CD4-positive, alpha-beta memory T cell (primary cell): ENCODE measurements at regions not wholly inside any gene's neighbourhood (a gene's known extent, or its start where the extent isn't known, plus 50 kb on each side); places are given as distances from the start of the nearest gene placed in this dataset.

Source experiments
- CTCF ChIA-PET: fragments of 350-600 bp; sonication (Branson Sonifier 250); formaldehyde crosslinking; loops from one replicate; lab custom pipeline; 2021; ENCODE audit warnings: inconsistent platforms; ENCODE audit not compliant: partially characterized antibody; lab: Charles Lee
- POLR2A ChIA-PET: fragments of 350-600 bp; sonication (Branson Sonifier 250); formaldehyde crosslinking; loops from one replicate; lab custom pipeline; 2021; ENCODE audit not compliant: partially characterized antibody; lab: Charles Lee
- DNase-seq, 5 donors: peaks; one replicate each; pipeline versions ENCODE4 v3.0.0 to v3.0.0-alpha.2; 2020 to 2022; ENCODE audit warnings: mixed read lengths in 1 of 5
- H3K27ac ChIP-seq: one replicate; pipeline ENCODE4 v1.7.0; 2013; ENCODE audit warnings: low read depth, low read length
- H3K27me3 ChIP-seq: 2 replicates; pipeline ENCODE4 v1.7.0; 2013; ENCODE audit warnings: mild to moderate bottlenecking, low read length, moderate library complexity; ENCODE audit not compliant: insufficient read depth
- H3K36me3 ChIP-seq: 2 replicates; pipeline ENCODE4 v1.7.0; 2013; ENCODE audit warnings: mild to moderate bottlenecking, low read length, moderate library complexity; ENCODE audit not compliant: insufficient read depth
- H3K4me1 ChIP-seq: 2 replicates; pipeline ENCODE4 v1.7.0; 2013; ENCODE audit warnings: mild to moderate bottlenecking, low read length, moderate library complexity; ENCODE audit not compliant: insufficient read depth
- H3K4me3 ChIP-seq, 2 donors: one replicate each; pipeline ENCODE4 v1.7.0; 2013; ENCODE audit warnings: low read length in 2 of 2, mild to moderate bottlenecking in 1 of 2
- H3K9me3 ChIP-seq, 2 donors: one replicate each; pipeline ENCODE4 v1.7.0; 2013; ENCODE audit warnings: low read length in 2 of 2, control low read depth in 1 of 2; ENCODE audit not compliant: control insufficient read depth in 1 of 2
- H3K27ac Mint-ChIP-seq, 7 donors: one replicate each; pipeline ENCODE4 v1.8.0; 2020 to 2021; ENCODE audit warnings: mixed read lengths in 7 of 7, mild to moderate bottlenecking in 6 of 7, inconsistent platforms in 3 of 7, moderate library complexity in 3 of 7
- H3K27me3 Mint-ChIP-seq, 2 donors: one replicate each; pipeline ENCODE4 v1.8.0; 2020 to 2021; ENCODE audit warnings: mixed read lengths in 2 of 2
- H3K36me3 Mint-ChIP-seq, 2 donors: one replicate each; pipeline ENCODE4 v1.8.0; 2020 to 2021; ENCODE audit warnings: mixed read lengths in 2 of 2, inconsistent platforms in 1 of 2, mild to moderate bottlenecking in 1 of 2
- H3K4me1 Mint-ChIP-seq, 4 donors: one replicate each; pipeline ENCODE4 v1.8.0; 2020 to 2021; ENCODE audit warnings: mixed read lengths in 4 of 4, mild to moderate bottlenecking in 1 of 4
- H3K4me3 Mint-ChIP-seq, 8 donors: one replicate each; pipeline ENCODE4 v1.8.0; 2020 to 2021; ENCODE audit warnings: mixed read lengths in 8 of 8, mild to moderate bottlenecking in 7 of 8, moderate library complexity in 6 of 8, inconsistent platforms in 3 of 8
- H3K9me3 Mint-ChIP-seq, 8 donors: one replicate each; pipeline ENCODE4 v1.8.0; 2020 to 2021; ENCODE audit warnings: mixed read lengths in 8 of 8, mild to moderate bottlenecking in 5 of 8, inconsistent platforms in 3 of 8, moderate library complexity in 1 of 8
- intact Hi-C: fragments of 100-400 bp; cut with micrococcal nuclease; formaldehyde crosslinking; loops from one replicate; pipeline ENCODE4 v1.15.1; 2023

DNA sequence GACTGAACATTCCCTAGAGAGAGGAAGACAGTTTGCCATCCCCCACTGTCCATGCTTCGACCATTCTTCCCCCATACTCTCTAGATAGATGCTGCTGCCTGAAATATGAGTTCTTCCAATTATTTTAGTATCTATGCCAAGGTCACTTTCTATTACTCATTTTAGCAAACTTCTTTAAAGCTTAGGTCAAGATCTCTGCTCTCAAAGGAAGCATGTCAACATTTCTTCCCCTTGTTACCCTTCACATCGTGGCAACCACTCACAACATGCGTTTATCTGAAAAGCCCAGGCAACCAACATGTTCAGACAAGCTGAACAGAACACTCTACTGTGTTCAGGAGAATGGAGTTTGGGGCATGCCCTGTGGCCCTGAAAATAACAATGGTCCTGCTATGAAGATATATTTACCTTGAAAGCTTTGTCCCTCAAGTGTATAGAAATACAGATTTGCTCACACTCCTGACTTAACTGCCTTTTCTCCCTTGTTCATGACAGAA is 138.4 kb upstream of the KIF2A start:
- H3K27me3 Mint-ChIP-seq: peaks cover 12 to 29% of the 10 kb centered on the region in 2 donors
- intact Hi-C loops: no loop called here

DNA sequence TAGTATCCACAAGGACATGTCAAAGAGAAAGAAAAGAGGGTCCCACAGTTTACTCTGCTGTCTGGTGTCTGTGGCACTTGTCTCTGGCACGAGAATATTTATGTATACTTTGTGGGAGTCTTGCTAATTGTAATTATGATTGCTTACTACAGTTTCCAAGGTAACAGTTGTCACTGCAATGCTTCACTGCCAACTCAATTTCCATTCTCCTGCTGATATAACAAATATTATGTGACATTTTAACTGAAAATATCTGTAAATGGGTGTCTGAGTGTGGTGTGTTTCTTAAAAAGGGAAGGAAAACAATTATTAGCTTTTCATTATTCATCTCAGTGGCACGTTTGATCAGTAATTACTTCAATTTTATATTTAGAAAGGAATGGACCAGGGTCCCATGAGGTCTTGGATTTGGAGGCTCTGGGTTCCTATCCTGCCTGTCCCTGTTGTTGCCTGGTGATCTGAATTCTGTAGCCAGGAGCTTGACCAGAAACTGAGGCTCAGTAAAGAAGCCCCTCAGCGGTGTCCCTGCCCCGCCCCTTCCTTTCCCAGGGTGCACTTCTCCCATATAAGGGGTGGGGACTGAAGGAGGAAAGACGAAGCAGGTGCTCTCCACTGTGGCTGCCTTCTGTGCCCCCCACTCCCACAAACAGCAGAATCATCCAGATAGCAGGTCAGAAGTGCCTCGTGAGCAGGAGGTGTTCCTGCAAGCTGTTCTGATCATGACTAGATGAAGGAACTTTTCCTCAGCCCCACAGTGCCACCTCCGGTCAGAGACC is 137.3 kb upstream of the KIF2A start:
- POLR2A ChIA-PET: no interaction called here
- H3K27ac Mint-ChIP-seq: no peak overlapping the region
- intact Hi-C loops: no loop called here

More for the DNA sequence above, 138.4 kb upstream of the KIF2A start:
- Mint-ChIP-seq H3K9me3 (peaks cover 0 to 10% (median 3%) of the 10 kb centered on the region in 8 donors), H3K4me1 (no peaks in the 10 kb centered on the region), H3K4me3 (no peak overlapping the region), H3K27ac (no peak overlapping the region), H3K36me3 (no peaks in the 10 kb centered on the region)
- POLR2A ChIA-PET: no interaction called here
- no peaks in the 10 kb centered on the region for H3K9me3 ChIP-seq
- no peak overlapping the region for H3K4me3 ChIP-seq
- no peak overlapping the region for H3K27ac ChIP-seq
- CTCF ChIA-PET: no interaction called here
- H3K27me3 ChIP-seq: no peaks in the 10 kb centered on the region
- H3K4me1 ChIP-seq: no peaks in the 10 kb centered on the region
- H3K36me3 ChIP-seq: no peaks in the 10 kb centered on the region
- DNase-seq: no peak

DNA sequence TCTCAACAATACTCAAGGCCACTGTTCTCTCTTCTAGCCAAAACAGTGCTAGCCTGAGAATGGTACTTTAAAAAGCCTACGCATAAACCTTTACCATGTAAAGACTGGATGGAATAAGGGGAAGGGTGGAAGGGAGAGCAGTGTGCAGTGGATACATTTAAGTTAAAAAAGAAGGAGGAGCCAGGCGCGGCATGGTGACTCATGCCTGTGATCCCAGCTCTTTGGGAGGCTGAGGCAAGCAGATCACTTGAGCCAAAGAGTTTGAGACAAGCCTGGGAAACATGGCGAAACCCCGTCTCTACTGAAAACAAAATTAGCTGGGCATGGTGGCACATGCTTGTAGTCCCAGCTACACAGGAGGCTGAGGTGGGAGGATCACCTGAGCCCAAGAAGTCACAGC is 127.7 kb upstream of the KIF2A start:
- Mint-ChIP-seq H3K27me3 (peaks cover 15% of the 10 kb centered on the region in 2 donors), H3K9me3 (no peaks in the 10 kb centered on the region), H3K4me1 (no peaks in the 10 kb centered on the region), H3K27ac (no peak overlapping the region), H3K4me3 (peak overlapping the region in 1 of 8 donors; percentile 5), H3K36me3 (no peaks in the 10 kb centered on the region)
- no peaks in the 10 kb centered on the region for H3K27me3 ChIP-seq
- H3K4me1 ChIP-seq: no peaks in the 10 kb centered on the region
- no peaks in the 10 kb centered on the region for H3K36me3 ChIP-seq
- intact Hi-C loops: no loop called here
- ChIA-PET POLR2A (no interaction called here), CTCF (no interaction called here)
- no peaks in the 10 kb centered on the region for H3K9me3 ChIP-seq
- H3K4me3 ChIP-seq: no peak overlapping the region
- no peak for DNase-seq
- no peak overlapping the region for H3K27ac ChIP-seq

More for the DNA sequence above, 137.3 kb upstream of the KIF2A start:
- CTCF ChIA-PET: no interaction called here
- H3K36me3 ChIP-seq: no peaks in the 10 kb centered on the region
- no peaks in the 10 kb centered on the region for H3K36me3 Mint-ChIP-seq
- H3K9me3 Mint-ChIP-seq: peaks cover 0 to 3% (median 0%) of the 10 kb centered on the region in 8 donors
- peaks cover 12 to 29% of the 10 kb centered on the region in 2 donors for H3K27me3 Mint-ChIP-seq
- no peak overlapping the region for H3K4me3 Mint-ChIP-seq
- no peak overlapping the region for H3K27ac ChIP-seq
- H3K4me3 ChIP-seq: no peak overlapping the region
- no peaks in the 10 kb centered on the region for H3K27me3 ChIP-seq
- no peak for DNase-seq
- H3K4me1 ChIP-seq: no peaks in the 10 kb centered on the region
- H3K4me1 Mint-ChIP-seq: no peaks in the 10 kb centered on the region
- H3K9me3 ChIP-seq: no peaks in the 10 kb centered on the region

DNA sequence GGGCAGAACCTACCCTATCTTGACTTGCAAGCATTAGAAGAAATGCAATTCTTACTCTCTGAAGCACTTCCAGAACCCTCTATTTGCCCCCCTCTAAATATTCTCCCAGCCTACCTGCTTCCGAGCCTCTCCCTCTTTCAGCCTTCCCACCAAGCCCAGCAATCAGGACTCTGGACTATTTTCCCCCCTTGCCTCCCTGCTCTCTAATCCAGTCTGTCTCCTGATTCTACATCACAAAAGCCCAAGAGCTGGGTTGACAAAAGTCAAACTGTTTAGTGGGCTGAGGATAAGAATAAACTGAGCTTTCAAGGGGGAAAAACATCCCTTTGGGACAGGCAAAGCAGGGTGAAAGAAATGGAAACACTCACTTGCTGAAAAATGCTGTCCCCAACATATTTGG is 123.2 kb upstream of the KIF2A start:
- no peak overlapping the region for H3K4me3 Mint-ChIP-seq
- H3K4me1 Mint-ChIP-seq: no peaks in the 10 kb centered on the region
- no peaks in the 10 kb centered on the region for H3K36me3 Mint-ChIP-seq
- Histone ChIP-seq H3K36me3 (no peaks in the 10 kb centered on the region), H3K9me3 (no peaks in the 10 kb centered on the region), H3K27me3 (no peaks in the 10 kb centered on the region), H3K4me1 (no peaks in the 10 kb centered on the region), H3K27ac (no peak overlapping the region), H3K4me3 (no peak overlapping the region)
- peaks cover 20% of the 10 kb centered on the region in 2 donors for H3K27me3 Mint-ChIP-seq
- peaks cover 0 to 3% (median 0%) of the 10 kb centered on the region in 8 donors for H3K9me3 Mint-ChIP-seq
- intact Hi-C loops: no loop called here
- ChIA-PET POLR2A (no interaction called here), CTCF (no interaction called here)
- no peak for DNase-seq
- H3K27ac Mint-ChIP-seq: peak overlapping the region in 1 of 7 donors; percentile 2

DNA sequence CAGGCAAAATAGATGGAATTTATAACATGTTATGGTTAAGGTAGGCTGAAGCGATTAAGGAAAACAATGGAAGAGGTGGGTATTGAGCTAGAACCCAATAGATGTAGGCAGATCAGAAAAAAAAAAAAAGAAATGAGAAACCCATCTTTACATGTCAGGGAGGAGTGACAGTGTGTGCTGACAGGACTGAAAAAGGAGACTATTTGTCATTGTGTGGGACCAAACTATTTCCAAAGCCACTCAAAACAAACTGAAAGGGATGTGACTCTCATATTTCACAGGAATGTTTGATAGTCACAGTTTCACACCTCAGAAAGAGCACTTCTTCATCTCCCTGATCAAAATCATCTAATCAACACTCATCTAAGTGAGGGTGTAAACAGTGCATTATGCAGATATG is 122.3 kb upstream of the KIF2A start:
- H3K4me1 Mint-ChIP-seq: no peaks in the 10 kb centered on the region
- H3K36me3 Mint-ChIP-seq: no peaks in the 10 kb centered on the region
- H3K27me3 Mint-ChIP-seq: peaks cover 16 to 21% of the 10 kb centered on the region in 2 donors
- no peak for DNase-seq
- H3K27ac ChIP-seq: no peak overlapping the region
- intact Hi-C loops: no loop called here
- H3K4me3 Mint-ChIP-seq: no peak overlapping the region
- H3K9me3 ChIP-seq: no peaks in the 10 kb centered on the region
- CTCF ChIA-PET: no interaction called here
- no peaks in the 10 kb centered on the region for H3K4me1 ChIP-seq
- POLR2A ChIA-PET: no interaction called here
- H3K27me3 ChIP-seq: no peaks in the 10 kb centered on the region
- no peak overlapping the region for H3K4me3 ChIP-seq
- peaks cover 0 to 3% (median 0%) of the 10 kb centered on the region in 8 donors for H3K9me3 Mint-ChIP-seq
- H3K27ac Mint-ChIP-seq: peak overlapping the region in 1 of 7 donors; percentile 11
- no peaks in the 10 kb centered on the region for H3K36me3 ChIP-seq

DNA sequence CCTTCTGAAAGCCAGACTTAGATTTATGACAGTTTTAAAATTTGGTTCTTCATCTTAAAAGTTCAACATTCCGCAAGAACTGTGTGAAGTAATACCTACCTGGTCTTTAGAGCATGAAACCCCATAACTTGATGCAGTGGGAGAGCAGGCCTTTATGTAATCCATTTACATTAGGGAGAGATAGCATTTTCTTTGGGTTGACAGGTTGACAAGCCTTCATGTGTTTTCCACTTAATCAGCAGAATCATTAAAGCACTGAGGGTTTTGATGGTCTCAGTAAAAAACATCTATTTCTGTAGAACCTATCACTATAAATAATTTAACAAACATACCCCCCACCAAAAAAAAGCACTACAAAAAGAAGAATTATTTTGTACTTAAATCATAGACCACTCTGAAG is 121.6 kb upstream of the KIF2A start:
- DNase-seq: no peak
- CTCF ChIA-PET: no interaction called here
- H3K27me3 ChIP-seq: no peaks in the 10 kb centered on the region
- intact Hi-C loops: no loop called here
- H3K27ac ChIP-seq: no peak overlapping the region
- H3K9me3 ChIP-seq: no peaks in the 10 kb centered on the region
- H3K4me1 ChIP-seq: no peaks in the 10 kb centered on the region
- H3K4me1 Mint-ChIP-seq: no peaks in the 10 kb centered on the region
- H3K9me3 Mint-ChIP-seq: peaks cover 0 to 3% (median 0%) of the 10 kb centered on the region in 8 donors
- POLR2A ChIA-PET: no interaction called here
- no peaks in the 10 kb centered on the region for H3K36me3 Mint-ChIP-seq
- no peak overlapping the region for H3K27ac Mint-ChIP-seq
- H3K27me3 Mint-ChIP-seq: peaks cover 16 to 20% of the 10 kb centered on the region in 2 donors
- H3K4me3 ChIP-seq: no peak overlapping the region
- no peaks in the 10 kb centered on the region for H3K36me3 ChIP-seq
- no peak overlapping the region for H3K4me3 Mint-ChIP-seq

DNA sequence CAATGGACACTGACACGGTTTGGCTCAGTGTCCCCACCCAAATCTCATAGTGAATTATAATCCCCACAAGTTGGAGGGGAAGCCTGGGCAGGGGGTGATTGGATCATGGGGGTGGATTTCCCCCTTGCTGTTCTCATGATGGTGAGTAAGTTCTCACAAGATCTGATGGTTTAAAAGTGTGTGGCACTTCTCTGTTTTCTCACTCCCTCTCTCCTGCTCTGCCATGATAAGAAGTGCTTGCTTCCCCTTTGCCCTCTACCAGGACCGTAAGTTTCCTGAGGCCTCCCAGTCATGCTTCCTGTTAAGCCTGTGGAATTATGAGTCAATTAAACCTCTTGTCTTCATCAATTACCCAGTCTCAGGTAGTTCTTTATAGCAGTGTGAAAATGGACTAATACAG is 115.8 kb upstream of the KIF2A start:
- intact Hi-C loops: no loop called here
- Mint-ChIP-seq H3K27me3 (peaks cover 13 to 16% of the 10 kb centered on the region in 2 donors), H3K4me1 (no peaks in the 10 kb centered on the region), H3K9me3 (peaks cover 0 to 20% (median 11%) of the 10 kb centered on the region in 8 donors), H3K4me3 (no peak overlapping the region), H3K27ac (no peak overlapping the region), H3K36me3 (no peaks in the 10 kb centered on the region)
- Histone ChIP-seq H3K4me1 (no peaks in the 10 kb centered on the region), H3K9me3 (no peaks in the 10 kb centered on the region), H3K27me3 (no peaks in the 10 kb centered on the region), H3K4me3 (no peak overlapping the region), H3K36me3 (no peaks in the 10 kb centered on the region), H3K27ac (no peak overlapping the region)
- DNase-seq: no peak
- POLR2A ChIA-PET: no interaction called here
- CTCF ChIA-PET: no interaction called here
